Neutrophil (primary cell): ENCODE measurements at regions not wholly inside any gene's neighbourhood (a gene's known extent, or its start where the extent isn't known, plus 50 kb on each side); places are given as distances from the start of the nearest gene placed in this dataset.

ENCODE experiments used
- H3K27ac ChIP-seq: fragments of 200-600 bp; sonication (generic); 2 replicates; pipeline ENCODE4 v1.5.1; 2016; ENCODE audit warnings: mild to moderate bottlenecking, moderate library complexity
- H3K27me3 ChIP-seq: fragments of 200-600 bp; sonication (generic); 2 replicates; pipeline ENCODE4 v1.6.0; 2016; ENCODE audit warnings: mild to moderate bottlenecking
- H3K36me3 ChIP-seq: fragments of 200-600 bp; sonication (generic); 2 replicates; pipeline ENCODE4 v1.5.1; 2017
- H3K4me1 ChIP-seq, 2 experiments: fragments of 200-600 bp in 1 of 2; sonication (generic) in 1 of 2; 1 replicate in 1 of 2; 2 replicates in 1 of 2; pipeline versions ENCODE4 v1.5.1 to v1.6.1; 2013 to 2016; ENCODE audit warnings: low read depth in 1 of 2, low read length in 1 of 2, mild to moderate bottlenecking in 1 of 2, moderate library complexity in 1 of 2; ENCODE audit not compliant: control insufficient read depth in 1 of 2, insufficient read depth in 1 of 2
- H3K4me3 ChIP-seq, 2 experiments: fragments of 200-600 bp in 1 of 2; sonication (generic) in 1 of 2; 1 replicate in 1 of 2; 2 replicates in 1 of 2; pipeline ENCODE4 v1.5.1; 2013 to 2016; ENCODE audit warnings: low read depth in 1 of 2, low read length in 1 of 2, mild to moderate bottlenecking in 1 of 2, moderate library complexity in 1 of 2
- H3K9me3 ChIP-seq: fragments of 200-600 bp; sonication (generic); 2 replicates; pipeline ENCODE4 v1.5.1; 2016
- CTCF ChIP-seq: fragments of 200-600 bp; sonication (generic); IDR thresholded peaks from 2 replicates; pipeline ENCODE4 v1.5.1; 2016; ENCODE audit warnings: antibody characterized with exemption

GRCh38 chr9:27925815-27926214, 352.5 kb upstream of the C9orf72 start:
- Histone ChIP-seq H3K27me3 (no peaks in the 10 kb centered on the region), H3K4me3 (no peak overlapping the region), H3K9me3 (no peaks in the 10 kb centered on the region), H3K4me1 (no peaks in the 10 kb centered on the region), H3K36me3 (no peaks in the 10 kb centered on the region), H3K27ac (no peak overlapping the region)
- no peak for TF ChIP-seq CTCF

- Histone ChIP-seq H3K4me1 (no peaks in the 10 kb centered on the region), H3K4me3 (no peak overlapping the region), H3K36me3 (no peaks in the 10 kb centered on the region), H3K27ac (no peak overlapping the region), H3K27me3 (no peaks in the 10 kb centered on the region), H3K9me3 (no peaks in the 10 kb centered on the region)
- TF ChIP-seq CTCF, result no peak
Measured at GRCh38 chr9:27929841-27930240, 356.6 kb upstream of the C9orf72 start.

GRCh38 chr9:27933210-27934025, 360.1 kb upstream of the C9orf72 start:
- H3K36me3 ChIP-seq, result no peaks in the 10 kb centered on the region
- H3K4me3 ChIP-seq, result no peak overlapping the region
- no peaks in the 10 kb centered on the region for H3K4me1 ChIP-seq
- H3K27ac ChIP-seq, result no peak overlapping the region
- H3K9me3 ChIP-seq, result no peaks in the 10 kb centered on the region
- no peaks in the 10 kb centered on the region for H3K27me3 ChIP-seq
- no peak for TF ChIP-seq CTCF

- Histone ChIP-seq H3K27me3 (no peaks in the 10 kb centered on the region), H3K4me1 (no peaks in the 10 kb centered on the region), H3K27ac (no peak overlapping the region), H3K4me3 (no peak overlapping the region), H3K36me3 (no peaks in the 10 kb centered on the region), H3K9me3 (no peaks in the 10 kb centered on the region)
- TF ChIP-seq CTCF, result no peak
Measured at GRCh38 chr9:27934471-27934870, 361.2 kb upstream of the C9orf72 start.

GRCh38 chr9:27939186-27939585, 365.9 kb upstream of the C9orf72 start:
- H3K27me3 ChIP-seq, result no peaks in the 10 kb centered on the region
- no peak for TF ChIP-seq CTCF
- H3K36me3 ChIP-seq, result no peaks in the 10 kb centered on the region
- H3K4me3 ChIP-seq, result no peak overlapping the region
- no peaks in the 10 kb centered on the region for H3K9me3 ChIP-seq
- H3K4me1 ChIP-seq, result no peaks in the 10 kb centered on the region
- H3K27ac ChIP-seq, result no peak overlapping the region
